ENCODE measurements at regions not wholly inside any gene's neighbourhood (a gene's known extent, or its start where the extent isn't known, plus 50 kb on each side); places are given as distances from the start of the nearest gene placed in this dataset.

GRCh38 chr4:115687052-115687755 is 573.8 kb upstream of the NDST4 start:
- Histone ChIP-seq H3K27me3 (no peaks in the 10 kb centered on the region), H3K4me3 (replicated peaks in 1 of 3) (no peak overlapping the region), H3K4me1 (no peaks in the 10 kb centered on the region), H3K27ac (no peak overlapping the region), H3K36me3 (no peaks in the 10 kb centered on the region), H3K9me3 (no peaks in the 10 kb centered on the region)
- WGBS, 2 donors = 81 to 100% methylated on average over 1 of the region's 1 CpG
- no peak for DNase-seq
- TF ChIP-seq CTCF (IDR thresholded peaks at IDR 0.05) (no peak), POLR2A (IDR thresholded peaks at IDR 0.05) (no peak)
- intact Hi-C loops (cut with DNase I) = no loop called here

- H3K4me1 ChIP-seq = no peaks in the 10 kb centered on the region
- no peak overlapping the region for H3K4me3 ChIP-seq (replicated peaks in 1 of 3)
- no peak for TF ChIP-seq POLR2A (IDR thresholded peaks at IDR 0.05)
- no peak for TF ChIP-seq CTCF (IDR thresholded peaks at IDR 0.05)
- no peaks in the 10 kb centered on the region for H3K27me3 ChIP-seq
- H3K9me3 ChIP-seq = no peaks in the 10 kb centered on the region
- intact Hi-C loops (cut with DNase I) = no loop called here
- no peak for DNase-seq
- WGBS, 2 donors = 84 to 90% methylated on average over 15 to 19 of the region's 47 CpGs
- H3K36me3 ChIP-seq = no peaks in the 10 kb centered on the region
- H3K27ac ChIP-seq = no peak overlapping the region
Measured at GRCh38 chr4:115678425-115678941, 565.1 kb upstream of the NDST4 start.

GRCh38 chr4:115675719-115676118 is 562.3 kb upstream of the NDST4 start:
- Histone ChIP-seq H3K4me3 (replicated peaks in 1 of 3) (no peak overlapping the region), H3K36me3 (no peaks in the 10 kb centered on the region), H3K27ac (no peak overlapping the region), H3K9me3 (no peaks in the 10 kb centered on the region), H3K4me1 (no peaks in the 10 kb centered on the region), H3K27me3 (no peaks in the 10 kb centered on the region)
- intact Hi-C loops (cut with DNase I) = no loop called here
- WGBS, 2 donors = 47 to 54% methylated on average over 1 of the region's 1 CpG
- no peak for DNase-seq
- TF ChIP-seq POLR2A (IDR thresholded peaks at IDR 0.05) = no peak
- no peak for TF ChIP-seq CTCF (IDR thresholded peaks at IDR 0.05)

GRCh38 chr4:115674485-115674884 is 561.1 kb upstream of the NDST4 start:
- Histone ChIP-seq H3K27ac (no peak overlapping the region), H3K36me3 (no peaks in the 10 kb centered on the region), H3K4me1 (no peaks in the 10 kb centered on the region), H3K27me3 (no peaks in the 10 kb centered on the region), H3K9me3 (no peaks in the 10 kb centered on the region), H3K4me3 (replicated peaks in 1 of 3) (no peak overlapping the region)
- no peak for DNase-seq
- TF ChIP-seq CTCF (IDR thresholded peaks at IDR 0.05) (no peak), POLR2A (IDR thresholded peaks at IDR 0.05) (no peak)
- intact Hi-C loops (cut with DNase I) = no loop called here

- Histone ChIP-seq H3K36me3 (no peaks in the 10 kb centered on the region), H3K4me1 (no peaks in the 10 kb centered on the region), H3K27ac (no peak overlapping the region), H3K4me3 (replicated peaks in 1 of 3) (no peak overlapping the region), H3K9me3 (no peaks in the 10 kb centered on the region), H3K27me3 (no peaks in the 10 kb centered on the region)
- intact Hi-C loops (cut with DNase I) = no loop called here
- no peak for TF ChIP-seq POLR2A (IDR thresholded peaks at IDR 0.05)
- 71 to 82% methylated on average over 5 of the region's 5 CpGs for WGBS, 2 donors
- no peak for DNase-seq
Measured at GRCh38 chr4:115671581-115671980, 558.2 kb upstream of the NDST4 start.
